ENCODE measurements at regions not wholly inside any gene's neighbourhood (a gene's known extent, or its start where the extent isn't known, plus 50 kb on each side); places are given as distances from the start of the nearest gene placed in this dataset.

- no peaks in the 10 kb centered on the region for H3K79me2 ChIP-seq (ENCODE audit: control insufficient read depth in 1 of 2, insufficient read depth in 2 of 2, low read length in 2 of 2)
- no peak overlapping the region for H3K4me2 ChIP-seq (ENCODE audit: insufficient read depth in 1 of 2, low read depth in 2 of 2, low read length in 2 of 2)
- no peak overlapping the region for H2BK5ac ChIP-seq (ENCODE audit: low read depth, low read length)
- no peak overlapping the region for H2BK120ac ChIP-seq (replicated peaks; ENCODE audit: low read depth, low read length)
- no peaks in the 10 kb centered on the region for H4K20me1 ChIP-seq (replicated peaks in 1 of 2; ENCODE audit: control insufficient read depth in 1 of 2, insufficient read depth in 2 of 2, low read length in 2 of 2)
- H2AFZ ChIP-seq (ENCODE audit: low read length): no peak overlapping the region
- ChIA-PET POLR2A (ENCODE audit: partially characterized antibody) (no interaction called here), CTCF (ENCODE audit: partially characterized antibody) (interaction anchor here (1.4 kb wide), 1 partner anchor 15 kb away, joined by 6 read pairs; no protein-coding TSS in a partner anchor)
- H3K18ac ChIP-seq (ENCODE audit: extremely low read depth, low read length): no peak overlapping the region
- no peak for FAIRE-seq
- WGBS, 2 experiments (ENCODE audit: extremely low coverage in 1 of 2, insufficient coverage in 1 of 2, insufficient read length in 1 of 2, insufficient replicate concordance in 2 of 2, low coverage in 1 of 2, low lambda C conversion rate in 2 of 2, missing lambda C conversion rate in 1 of 2): 89% methylated on average over 13 of the region's 13 CpGs; no CpG with 5 or more reads in 1 of the 2 experiments
- DNase-seq (ENCODE audit: low read depth in 1 of 2, low spot score in 2 of 2): no peak
- no peak overlapping the region for H3K4me3 ChIP-seq (ENCODE audit: extremely low read depth in 1 of 4, insufficient read depth in 2 of 4, low read depth in 3 of 4, low read length in 4 of 4)
- H3K23ac ChIP-seq (ENCODE audit: insufficient read length): no peak overlapping the region
- H3K9ac ChIP-seq (replicated peaks in 1 of 4; ENCODE audit: extremely low read depth in 1 of 4, low read depth in 3 of 4, low read length in 3 of 4): no peak overlapping the region
- H3K4me1 ChIP-seq (replicated peaks in 1 of 4; ENCODE audit: control insufficient read depth in 3 of 4, insufficient read depth in 4 of 4, low read length in 3 of 4): no peaks in the 10 kb centered on the region
- H4K91ac ChIP-seq (replicated peaks; ENCODE audit: insufficient read length, low read length): no peak overlapping the region
- no peak overlapping the region for H3K4ac ChIP-seq (replicated peaks; ENCODE audit: insufficient read length, low read depth, low read length)
- H2BK20ac ChIP-seq (ENCODE audit: low read length): no peak overlapping the region
- H3K36me3 ChIP-seq (ENCODE audit: control insufficient read depth in 2 of 4, insufficient read depth in 4 of 4, low read length in 3 of 4): no peaks in the 10 kb centered on the region
- no peak overlapping the region for H2BK15ac ChIP-seq (ENCODE audit: low read length)
- no peaks in the 10 kb centered on the region for H3K23me2 ChIP-seq (ENCODE audit: low read depth, low read length)
- no peak overlapping the region for H3K14ac ChIP-seq (ENCODE audit: insufficient read length)
- H3K9me3 ChIP-seq (ENCODE audit: insufficient read depth in 2 of 2, low read depth in 1 of 2, low read length in 1 of 2): no peaks in the 10 kb centered on the region
- H4K5ac ChIP-seq (ENCODE audit: insufficient read length, low read depth, low read length): no peak overlapping the region
- H3K27ac ChIP-seq (ENCODE audit: low read depth, low read length): no peak overlapping the region
- H3K79me1 ChIP-seq (ENCODE audit: low read depth, low read length): no peaks in the 10 kb centered on the region
- H2AK5ac ChIP-seq (ENCODE audit: low read depth, low read length): no peak overlapping the region
- no peak overlapping the region for H2BK12ac ChIP-seq (ENCODE audit: low read depth, low read length)
- H3K56ac ChIP-seq (replicated peaks; ENCODE audit: insufficient read length, low read depth, low read length): no peak overlapping the region
- H3K27me3 ChIP-seq (replicated peaks in 1 of 4; ENCODE audit: control insufficient read depth in 3 of 4, extremely low read depth in 1 of 4, insufficient read depth in 3 of 4, low read length in 3 of 4): no peaks in the 10 kb centered on the region
- H4K8ac ChIP-seq (ENCODE audit: extremely low read depth, insufficient read depth, low read length): no peak overlapping the region
- TF ChIP-seq MAFK (IDR thresholded peaks at IDR 0.05; ENCODE audit: low read depth, low read length) (no peak), TBP (IDR thresholded peaks at IDR 0.05; ENCODE audit: low read depth, low read length) (no peak), RNF2 (IDR thresholded peaks at IDR 0.05; ENCODE audit: borderline replicate concordance, low read depth, low read length, missing control alignments, poor library complexity, severe bottlenecking) (no peak), MAX (IDR thresholded peaks at IDR 0.05) (no peak), SP1 (IDR thresholded peaks at IDR 0.05; ENCODE audit: low read depth, low read length) (no peak), CBX5 (IDR thresholded peaks at IDR 0.05; ENCODE audit: low read depth, low read length) (no peak), SIN3A (conservative IDR thresholded peaks at IDR 0.05 in 1 of 2, IDR thresholded peaks at IDR 0.05 in 1 of 2; ENCODE audit: low read depth in 1 of 2, low read length in 2 of 2) (no peak), PHF8 (conservative IDR thresholded peaks at IDR 0.05; ENCODE audit: low read depth, low read length) (no peak), NANOG (IDR thresholded peaks at IDR 0.05; ENCODE audit: insufficient read depth, low read depth, low read length, poor library complexity, severe bottlenecking) (no peak), SIRT6 (IDR thresholded peaks at IDR 0.05; ENCODE audit: low read length) (no peak), TCF12 (IDR thresholded peaks at IDR 0.05; ENCODE audit: low read depth, low read length) (no peak), CBX8 (IDR thresholded peaks at IDR 0.05; ENCODE audit: borderline replicate concordance, low read depth, low read length) (no peak), CHD1 (IDR thresholded peaks at IDR 0.05; ENCODE audit: low read depth, low read length) (no peak), ZNF274 (IDR thresholded peaks at IDR 0.05; ENCODE audit: borderline replicate concordance, extremely low read depth, low read length) (no peak)
These were observed 539.0 kb downstream of the EFNB2 start for GRCh38 chr13:105996391-105997025.
